Mesothelial cell of epicardium (in vitro differentiated cells): ENCODE measurements at regions not wholly inside any gene's neighbourhood (a gene's known extent, or its start where the extent isn't known, plus 50 kb on each side); places are given as distances from the start of the nearest gene placed in this dataset.

ENCODE experiments used
- DNase-seq, 2 experiments: peaks; one replicate each; pipeline ENCODE4 v3.0.0; 2021; ENCODE audit warnings: low spot score in 2 of 2; ENCODE audit not compliant: unreplicated experiment in 2 of 2
- H3K27ac Mint-ChIP-seq: 2 replicates; pipeline ENCODE4 v1.8.0; 2021; ENCODE audit warnings: mixed read lengths
- H3K27me3 Mint-ChIP-seq: 2 replicates; pipeline ENCODE4 v1.8.0; 2021; ENCODE audit warnings: low read depth, mixed read lengths
- H3K36me3 Mint-ChIP-seq: 2 replicates; pipeline ENCODE4 v1.8.0; 2021; ENCODE audit warnings: mixed read lengths
- H3K4me1 Mint-ChIP-seq: 2 replicates; pipeline ENCODE4 v1.8.0; 2021; ENCODE audit warnings: mixed read lengths
- H3K4me3 Mint-ChIP-seq: 2 replicates; pipeline ENCODE4 v1.8.0; 2021; ENCODE audit warnings: mild to moderate bottlenecking, moderate library complexity, mixed read lengths
- H3K9me3 Mint-ChIP-seq: 2 replicates; pipeline ENCODE4 v1.8.0; 2021; ENCODE audit warnings: mixed read lengths
- TF ChIP-seq, protein P1 (sequence below): fragments of 200-600 bp; sonication (generic); IDR thresholded peaks from one replicate; pipeline ENCODE4 v1.5.0; 2021; ENCODE audit warnings: antibody characterized with exemption; ENCODE audit not compliant: unreplicated experiment

DNA sequence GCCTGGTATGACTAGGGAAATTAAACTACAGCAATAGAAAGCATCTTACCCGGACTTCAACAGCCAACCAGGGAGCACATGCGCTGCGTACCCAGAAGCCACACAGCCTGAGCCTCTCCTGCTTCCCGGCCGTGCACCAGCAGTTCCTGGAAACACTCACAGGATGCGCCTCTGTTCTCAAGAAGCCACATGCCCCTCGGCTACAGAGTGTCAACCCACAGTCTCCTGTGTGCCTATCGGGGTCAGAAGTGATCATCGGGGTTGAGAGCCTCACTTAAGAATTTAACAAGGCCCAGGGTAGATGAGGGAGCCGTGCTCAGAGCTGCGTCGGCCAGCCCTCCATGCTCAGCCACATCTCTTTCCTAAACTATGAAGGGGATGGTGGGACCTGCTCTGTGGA is 147.2 kb upstream of the GGTLC1 start:
- DNase-seq, result no peak
- H3K27ac Mint-ChIP-seq, result no peak overlapping the region
- peaks cover 9% of the 10 kb centered on the region for H3K9me3 Mint-ChIP-seq
- TF ChIP-seq, protein P1, sequence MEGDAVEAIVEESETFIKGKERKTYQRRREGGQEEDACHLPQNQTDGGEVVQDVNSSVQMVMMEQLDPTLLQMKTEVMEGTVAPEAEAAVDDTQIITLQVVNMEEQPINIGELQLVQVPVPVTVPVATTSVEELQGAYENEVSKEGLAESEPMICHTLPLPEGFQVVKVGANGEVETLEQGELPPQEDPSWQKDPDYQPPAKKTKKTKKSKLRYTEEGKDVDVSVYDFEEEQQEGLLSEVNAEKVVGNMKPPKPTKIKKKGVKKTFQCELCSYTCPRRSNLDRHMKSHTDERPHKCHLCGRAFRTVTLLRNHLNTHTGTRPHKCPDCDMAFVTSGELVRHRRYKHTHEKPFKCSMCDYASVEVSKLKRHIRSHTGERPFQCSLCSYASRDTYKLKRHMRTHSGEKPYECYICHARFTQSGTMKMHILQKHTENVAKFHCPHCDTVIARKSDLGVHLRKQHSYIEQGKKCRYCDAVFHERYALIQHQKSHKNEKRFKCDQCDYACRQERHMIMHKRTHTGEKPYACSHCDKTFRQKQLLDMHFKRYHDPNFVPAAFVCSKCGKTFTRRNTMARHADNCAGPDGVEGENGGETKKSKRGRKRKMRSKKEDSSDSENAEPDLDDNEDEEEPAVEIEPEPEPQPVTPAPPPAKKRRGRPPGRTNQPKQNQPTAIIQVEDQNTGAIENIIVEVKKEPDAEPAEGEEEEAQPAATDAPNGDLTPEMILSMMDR, result no peak
- no peaks in the 10 kb centered on the region for H3K36me3 Mint-ChIP-seq
- H3K27me3 Mint-ChIP-seq, result no peaks in the 10 kb centered on the region
- H3K4me3 Mint-ChIP-seq, result no peak overlapping the region
- peaks cover 30% of the 10 kb centered on the region for H3K4me1 Mint-ChIP-seq

DNA sequence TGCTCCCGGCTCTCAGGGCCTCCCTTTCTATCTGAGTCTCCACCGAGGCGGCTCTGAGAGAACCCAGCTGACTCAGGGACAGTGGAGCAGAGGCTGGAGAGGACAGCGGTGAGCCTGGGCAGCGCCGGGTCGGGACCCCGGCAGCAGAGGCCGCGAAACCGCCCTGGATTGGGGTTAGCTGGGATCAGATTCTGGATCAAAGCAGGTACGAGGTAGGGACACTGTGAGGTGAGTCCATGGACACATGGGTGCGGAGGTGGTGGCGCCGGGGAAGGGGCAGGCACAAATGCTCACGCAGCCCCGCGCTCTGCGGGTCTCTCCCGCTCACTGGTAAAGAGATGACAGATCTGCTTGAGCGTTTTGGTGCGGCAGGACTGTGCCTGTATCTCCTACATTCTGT is 146.4 kb upstream of the GGTLC1 start:
- TF ChIP-seq, protein P1, result no peak
- peaks cover 1% of the 10 kb centered on the region for H3K36me3 Mint-ChIP-seq
- H3K4me1 Mint-ChIP-seq, result peaks cover 30% of the 10 kb centered on the region
- H3K4me3 Mint-ChIP-seq, result no peak overlapping the region
- no peaks in the 10 kb centered on the region for H3K27me3 Mint-ChIP-seq
- peaks cover 13% of the 10 kb centered on the region for H3K9me3 Mint-ChIP-seq
- no peak for DNase-seq
- no peak overlapping the region for H3K27ac Mint-ChIP-seq

- Mint-ChIP-seq H3K4me3 (no peak overlapping the region), H3K4me1 (peaks cover 30% of the 10 kb centered on the region), H3K9me3 (peaks cover 17% of the 10 kb centered on the region), H3K27me3 (no peaks in the 10 kb centered on the region), H3K27ac (peak overlapping the region; percentile 81), H3K36me3 (peaks cover 1% of the 10 kb centered on the region)
- TF ChIP-seq, protein P1, result no peak
- no peak for DNase-seq
Measured at GRCh38 chr20:24134284-24134683, 145.7 kb upstream of the GGTLC1 start.

- peaks cover 1% of the 10 kb centered on the region for H3K36me3 Mint-ChIP-seq
- peak overlapping the region; percentile 90 for H3K27ac Mint-ChIP-seq
- TF ChIP-seq, protein P1, result no peak
- peaks cover 19% of the 10 kb centered on the region for H3K9me3 Mint-ChIP-seq
- peaks cover 30% of the 10 kb centered on the region for H3K4me1 Mint-ChIP-seq
- no peak for DNase-seq
- H3K4me3 Mint-ChIP-seq, result no peak overlapping the region
- H3K27me3 Mint-ChIP-seq, result no peaks in the 10 kb centered on the region
Measured at GRCh38 chr20:24132246-24132645, 143.7 kb upstream of the GGTLC1 start.

DNA sequence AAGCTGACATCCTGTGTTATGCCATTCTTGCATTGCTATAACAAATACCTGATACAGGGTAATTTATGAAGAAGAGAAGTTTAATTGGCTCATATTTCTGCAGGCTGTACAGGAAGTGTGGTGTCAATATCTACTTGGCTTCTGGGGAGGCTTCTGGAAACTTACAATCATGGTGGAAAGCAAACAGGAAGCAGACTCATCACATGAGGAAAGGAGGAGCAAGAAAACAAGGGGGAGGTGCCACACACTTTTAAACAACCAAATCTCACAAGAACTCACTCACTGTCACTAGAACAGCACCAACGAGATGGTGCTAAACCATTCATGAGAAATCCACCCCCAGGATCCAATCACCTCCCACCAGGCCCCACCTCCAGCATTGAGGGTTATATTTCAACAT is 143.1 kb upstream of the GGTLC1 start:
- Mint-ChIP-seq H3K27me3 (no peaks in the 10 kb centered on the region), H3K4me1 (peaks cover 30% of the 10 kb centered on the region)
- TF ChIP-seq, protein P1, result no peak

DNA sequence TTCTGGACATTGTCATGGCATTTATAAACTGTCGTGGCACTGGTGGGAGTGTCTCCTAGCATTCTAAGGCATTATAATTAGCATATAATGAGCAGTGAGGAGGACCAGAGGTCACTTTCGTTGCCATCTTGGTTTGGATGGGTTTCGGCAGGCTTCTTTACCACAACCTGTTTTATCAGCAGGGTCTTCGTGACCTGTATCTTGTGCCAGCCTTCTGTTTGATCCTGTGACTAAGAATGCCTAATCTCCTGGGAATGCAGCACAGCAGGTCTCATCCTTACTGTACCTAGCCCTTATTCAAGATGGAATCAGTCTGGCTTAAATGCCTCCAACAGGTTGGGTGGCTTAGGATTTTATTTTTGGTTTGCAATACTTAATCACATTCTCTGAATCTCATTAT is 142.7 kb upstream of the GGTLC1 start:
- peaks cover 19% of the 10 kb centered on the region for H3K9me3 Mint-ChIP-seq
- H3K36me3 Mint-ChIP-seq, result peaks cover 1% of the 10 kb centered on the region
- TF ChIP-seq, protein P1, result no peak
- H3K4me3 Mint-ChIP-seq, result no peak overlapping the region
- no peak for DNase-seq
- H3K27ac Mint-ChIP-seq, result peak overlapping the region; percentile 90
- no peaks in the 10 kb centered on the region for H3K27me3 Mint-ChIP-seq
- H3K4me1 Mint-ChIP-seq, result peaks cover 30% of the 10 kb centered on the region

More for the DNA sequence above, 143.1 kb upstream of the GGTLC1 start:
- H3K4me3 Mint-ChIP-seq, result no peak overlapping the region
- no peak for DNase-seq
- H3K36me3 Mint-ChIP-seq, result peaks cover 1% of the 10 kb centered on the region
- H3K9me3 Mint-ChIP-seq, result peaks cover 19% of the 10 kb centered on the region
- peak overlapping the region; percentile 90 for H3K27ac Mint-ChIP-seq
